ENCODE measurements at regions not wholly inside any gene's neighbourhood (a gene's known extent, or its start where the extent isn't known, plus 50 kb on each side); places are given as distances from the start of the nearest gene placed in this dataset.

- DNase-seq (ENCODE audit: extremely low read depth in 1 of 4, low spot score in 3 of 4) (no peak), FAIRE-seq (no peak), ATAC-seq (no peak)
- no peaks in the 10 kb centered on the region for H3K27me3 ChIP-seq (ENCODE audit: control insufficient read depth in 2 of 2, insufficient read depth in 2 of 2, low read length in 2 of 2)
- H3K9me1 ChIP-seq (ENCODE audit: control insufficient read depth, insufficient read depth, low read length): no peaks in the 10 kb centered on the region
- no peaks in the 10 kb centered on the region for H3K4me1 ChIP-seq (replicated peaks in 1 of 2; ENCODE audit: control insufficient read depth in 2 of 2, insufficient read depth in 2 of 2, low read length in 2 of 2)
- no peaks in the 10 kb centered on the region for H4K20me1 ChIP-seq (replicated peaks; ENCODE audit: control insufficient read depth, insufficient read depth, low read length)
- no peak overlapping the region for H3K4me2 ChIP-seq (ENCODE audit: insufficient read depth, low read length)
- intact Hi-C loops (cut with micrococcal nuclease) (no loop called here), in situ Hi-C loops (cut with MboI) (no loop called here)
- H3K4me3 ChIP-seq: no peak overlapping the region
- H2AFZ ChIP-seq (ENCODE audit: low read depth, low read length): no peak overlapping the region
- WGBS (ENCODE audit: insufficient coverage, low coverage, missing lambda C conversion rate): 0% methylated on average over 1 of the region's 1 CpG
- TF ChIP-seq RBM17 (IDR thresholded peaks at IDR 0.05; ENCODE audit: borderline replicate concordance, low read depth, low read length): no peak
- TF ChIP-seq, protein P1, sequence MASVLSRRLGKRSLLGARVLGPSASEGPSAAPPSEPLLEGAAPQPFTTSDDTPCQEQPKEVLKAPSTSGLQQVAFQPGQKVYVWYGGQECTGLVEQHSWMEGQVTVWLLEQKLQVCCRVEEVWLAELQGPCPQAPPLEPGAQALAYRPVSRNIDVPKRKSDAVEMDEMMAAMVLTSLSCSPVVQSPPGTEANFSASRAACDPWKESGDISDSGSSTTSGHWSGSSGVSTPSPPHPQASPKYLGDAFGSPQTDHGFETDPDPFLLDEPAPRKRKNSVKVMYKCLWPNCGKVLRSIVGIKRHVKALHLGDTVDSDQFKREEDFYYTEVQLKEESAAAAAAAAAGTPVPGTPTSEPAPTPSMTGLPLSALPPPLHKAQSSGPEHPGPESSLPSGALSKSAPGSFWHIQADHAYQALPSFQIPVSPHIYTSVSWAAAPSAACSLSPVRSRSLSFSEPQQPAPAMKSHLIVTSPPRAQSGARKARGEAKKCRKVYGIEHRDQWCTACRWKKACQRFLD (CRISPR knock-in tag; IDR thresholded peaks at IDR 0.05): no peak
- no peak for TF ChIP-seq RBM14 (IDR thresholded peaks at IDR 0.05; ENCODE audit: borderline replicate concordance, insufficient read depth, low read depth, low read length)
- TF ChIP-seq ELK3 (CRISPR knock-in tag; IDR thresholded peaks at IDR 0.05): no peak
- no peak for TF ChIP-seq RFX7 (CRISPR knock-in tag; IDR thresholded peaks at IDR 0.05)
- TF ChIP-seq BRD9 (IDR thresholded peaks at IDR 0.05; ENCODE audit: low read depth, partially characterized antibody): no peak
- TF ChIP-seq ZNF232 (CRISPR knock-in tag; IDR thresholded peaks at IDR 0.05): no peak
- TF ChIP-seq, protein P2, sequence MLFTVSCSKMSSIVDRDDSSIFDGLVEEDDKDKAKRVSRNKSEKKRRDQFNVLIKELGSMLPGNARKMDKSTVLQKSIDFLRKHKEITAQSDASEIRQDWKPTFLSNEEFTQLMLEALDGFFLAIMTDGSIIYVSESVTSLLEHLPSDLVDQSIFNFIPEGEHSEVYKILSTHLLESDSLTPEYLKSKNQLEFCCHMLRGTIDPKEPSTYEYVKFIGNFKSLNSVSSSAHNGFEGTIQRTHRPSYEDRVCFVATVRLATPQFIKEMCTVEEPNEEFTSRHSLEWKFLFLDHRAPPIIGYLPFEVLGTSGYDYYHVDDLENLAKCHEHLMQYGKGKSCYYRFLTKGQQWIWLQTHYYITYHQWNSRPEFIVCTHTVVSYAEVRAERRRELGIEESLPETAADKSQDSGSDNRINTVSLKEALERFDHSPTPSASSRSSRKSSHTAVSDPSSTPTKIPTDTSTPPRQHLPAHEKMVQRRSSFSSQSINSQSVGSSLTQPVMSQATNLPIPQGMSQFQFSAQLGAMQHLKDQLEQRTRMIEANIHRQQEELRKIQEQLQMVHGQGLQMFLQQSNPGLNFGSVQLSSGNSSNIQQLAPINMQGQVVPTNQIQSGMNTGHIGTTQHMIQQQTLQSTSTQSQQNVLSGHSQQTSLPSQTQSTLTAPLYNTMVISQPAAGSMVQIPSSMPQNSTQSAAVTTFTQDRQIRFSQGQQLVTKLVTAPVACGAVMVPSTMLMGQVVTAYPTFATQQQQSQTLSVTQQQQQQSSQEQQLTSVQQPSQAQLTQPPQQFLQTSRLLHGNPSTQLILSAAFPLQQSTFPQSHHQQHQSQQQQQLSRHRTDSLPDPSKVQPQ (CRISPR knock-in tag; IDR thresholded peaks at IDR 0.05; ENCODE audit: borderline replicate concordance): no peak
- no peak for TF ChIP-seq ZNF12 (CRISPR knock-in tag; IDR thresholded peaks at IDR 0.05)
- no peaks in the 10 kb centered on the region for H3K79me2 ChIP-seq (ENCODE audit: control insufficient read depth, insufficient read depth, low read length)
- BruUV-seq (replicated peaks): no TSS peak
- no peaks in the 10 kb centered on the region for H3K36me3 ChIP-seq (ENCODE audit: control insufficient read depth, insufficient read depth, low read length)
- ChIA-PET POLR2A (no interaction called here), CTCF (ENCODE audit: low intra/inter-chr PET ratio) (no interaction called here)
- H3K9me3 ChIP-seq (replicated peaks; ENCODE audit: control insufficient read depth, insufficient read depth, low read depth, low read length): no peaks in the 10 kb centered on the region
- H3K9ac ChIP-seq (ENCODE audit: insufficient read depth in 1 of 2, low read depth in 2 of 2, low read length in 2 of 2): no peak overlapping the region
- no peak overlapping the region for H3K27ac ChIP-seq (ENCODE audit: extremely low read depth, low read depth, low read length)
Observed at GRCh38 chrX:140292961-140293360, 211.9 kb downstream of the SOX3 start.
